Activated CD8-positive, alpha-beta memory T cell treated with anti-CD3 and anti-CD28 coated beads, Interleukin-2, amount 50 U/mL, for 4 hours (primary cell): ENCODE measurements at regions not wholly inside any gene's neighbourhood (a gene's known extent, or its start where the extent isn't known, plus 50 kb on each side); places are given as distances from the start of the nearest gene placed in this dataset.
"Not testable (repeated sequence)": the region's sequence is repeated elsewhere in the genome, so short reads cannot be mapped to it uniquely, and the experiment has no call there.

ENCODE experiments used
- DNase-seq: peaks from one replicate; pipeline ENCODE4 v3.0.0-alpha.2; 2020

DNA sequence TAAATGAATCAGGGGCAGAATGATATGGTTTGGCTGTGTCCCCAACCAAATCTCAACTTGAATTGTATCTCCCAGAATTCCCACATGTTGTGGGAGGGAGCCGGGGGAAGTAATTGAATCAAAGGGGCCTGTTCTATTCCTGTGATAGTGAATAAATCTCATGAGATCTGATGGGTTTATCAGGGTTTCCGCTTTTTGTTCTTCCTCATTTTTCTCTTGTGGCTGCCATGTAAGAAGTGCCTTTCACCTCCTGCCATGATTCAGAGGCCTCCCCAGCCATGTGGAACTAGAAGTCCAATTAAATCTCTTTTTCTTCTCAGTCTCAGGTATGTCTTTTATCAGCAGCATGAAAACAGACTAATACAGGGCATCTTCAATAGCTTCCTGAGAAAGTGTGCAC lies 107.0 kb downstream of the OTUD1 start:
- DNase-seq, result not testable (repeated sequence)

DNA sequence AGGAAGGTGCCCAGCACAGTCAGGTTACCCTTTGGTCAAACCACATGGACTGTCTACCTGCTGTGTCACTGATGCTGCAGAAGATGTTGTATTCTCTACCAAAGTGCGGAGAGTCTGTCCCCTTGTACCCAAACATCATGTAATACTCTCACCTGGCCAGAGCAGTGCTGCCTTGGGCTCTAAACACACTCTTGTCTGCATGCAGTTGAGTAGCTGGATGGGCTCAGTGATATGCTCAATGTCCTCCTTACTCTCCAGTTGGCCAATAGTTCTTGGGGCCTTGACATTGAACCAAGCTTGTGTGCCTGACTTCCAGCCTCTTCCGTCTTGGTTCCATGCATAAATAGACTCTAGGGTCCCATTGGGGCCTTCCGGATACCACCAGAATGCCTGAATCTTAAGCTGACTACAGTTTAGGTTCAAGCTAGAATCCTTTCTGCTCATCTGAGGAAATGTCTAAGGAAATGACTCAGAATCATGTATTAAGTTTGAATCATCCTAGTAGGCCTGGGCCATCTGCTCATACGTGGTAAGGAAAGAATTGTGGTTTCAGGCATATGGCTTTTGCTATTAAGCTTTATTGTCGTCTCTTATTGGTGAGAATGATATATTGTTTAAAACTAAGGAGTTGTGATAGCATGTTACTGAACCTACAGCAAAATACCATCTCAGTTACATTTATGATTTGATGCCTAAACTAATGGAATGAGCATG lies 118.0 kb downstream of the OTUD1 start:
- no peak for DNase-seq

DNA sequence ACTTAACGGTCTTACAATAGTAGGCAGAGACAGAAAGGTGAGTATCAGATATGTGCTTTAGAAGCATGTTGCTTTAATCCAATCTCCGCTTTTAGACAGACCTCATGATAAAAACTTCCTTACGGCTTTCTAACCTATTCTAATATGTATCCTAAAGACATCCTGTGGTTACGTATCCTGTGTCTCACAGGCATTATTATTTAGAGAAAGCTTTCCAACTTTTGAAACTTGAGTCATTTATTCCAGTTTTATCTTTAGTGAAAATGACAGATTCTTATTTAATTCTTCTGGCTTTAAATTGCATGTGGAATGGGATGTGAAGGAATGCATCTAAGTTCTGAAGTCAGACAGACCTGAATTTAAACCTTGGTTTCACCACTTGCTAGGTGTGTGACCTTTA lies 118.9 kb downstream of the OTUD1 start:
- DNase-seq, result no peak

DNA sequence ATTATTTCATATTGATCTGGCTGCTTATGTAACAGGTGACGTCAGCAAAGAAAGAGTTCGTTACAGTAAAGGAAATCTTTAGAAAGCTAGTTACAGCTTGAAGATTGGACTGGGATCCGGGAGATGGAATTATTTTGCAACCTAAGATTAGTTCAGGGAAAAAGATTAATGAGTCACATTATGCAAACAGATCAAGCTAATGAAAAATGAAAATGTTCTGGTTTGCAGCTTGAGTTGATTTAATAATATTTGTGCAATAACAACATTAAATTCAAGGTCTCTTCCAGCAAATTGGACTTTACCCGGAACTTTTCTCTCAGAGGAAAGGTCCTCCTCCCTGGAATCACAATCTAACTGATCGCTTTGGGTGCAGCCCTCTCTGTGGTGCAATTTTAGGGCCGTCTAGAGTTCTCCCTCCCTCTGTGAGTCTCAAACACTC lies 119.5 kb downstream of the OTUD1 start:
- DNase-seq, result no peak

DNA sequence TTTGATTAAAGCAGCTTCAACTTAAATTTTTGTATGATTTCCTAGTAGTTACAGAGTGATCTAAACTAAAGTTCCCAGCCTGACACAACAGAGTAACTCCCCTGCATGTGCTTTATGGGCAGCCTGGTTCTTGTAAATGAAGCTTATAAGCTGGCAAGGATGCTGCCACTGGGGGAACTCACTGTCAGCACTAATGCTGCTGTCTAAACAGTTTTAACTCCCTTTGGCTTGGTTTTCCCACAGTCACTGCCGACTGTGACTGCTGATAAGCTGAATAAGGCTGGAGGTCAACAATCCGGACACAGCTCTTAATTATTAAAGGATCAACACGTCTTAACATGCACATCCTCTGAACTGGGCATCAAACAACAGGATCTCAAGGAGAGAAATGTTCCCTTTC lies 130.1 kb downstream of the OTUD1 start:
- DNase-seq, result no peak

- DNase-seq, result no peak
Observed at GRCh38 chr10:23571884-23572283, 133.0 kb downstream of the OTUD1 start.

- DNase-seq, result no peak
Observed at GRCh38 chr10:23581906-23582450, 143.1 kb downstream of the OTUD1 start.

- DNase-seq, result no peak
Observed at GRCh38 chr10:23584396-23584795, 145.5 kb downstream of the OTUD1 start.

- DNase-seq, result no peak
Observed at GRCh38 chr10:23585186-23585585, 146.3 kb downstream of the OTUD1 start.

- no peak for DNase-seq
Observed at GRCh38 chr10:23585666-23586065, 146.8 kb downstream of the OTUD1 start.

DNA sequence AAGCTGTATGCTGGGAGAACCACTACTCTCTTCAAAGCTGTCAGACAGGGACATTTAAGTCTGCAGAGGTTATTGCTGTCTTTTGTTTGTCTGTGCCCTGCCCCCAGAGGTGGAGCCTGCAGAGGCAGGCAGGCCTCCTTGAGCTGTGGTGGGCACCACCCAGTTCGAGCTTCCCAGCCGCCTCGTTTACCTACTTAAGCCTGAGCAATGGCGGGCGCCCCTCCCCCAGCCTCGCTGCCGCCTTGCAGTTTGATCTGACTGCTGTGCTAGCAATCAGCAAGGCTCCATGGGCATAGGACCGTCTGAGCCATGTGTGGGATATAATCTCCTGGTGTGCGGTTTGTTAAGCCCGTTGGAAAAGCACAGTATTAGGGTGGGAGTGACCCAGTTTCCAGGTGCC lies 156.4 kb downstream of the OTUD1 start:
- not testable (repeated sequence) for DNase-seq

- no peak for DNase-seq
Observed at GRCh38 chr10:23604613-23605012, 165.7 kb downstream of the OTUD1 start.

GRCh38 chr10:23606456-23606855 lies 167.6 kb downstream of the OTUD1 start:
- no peak for DNase-seq

DNA sequence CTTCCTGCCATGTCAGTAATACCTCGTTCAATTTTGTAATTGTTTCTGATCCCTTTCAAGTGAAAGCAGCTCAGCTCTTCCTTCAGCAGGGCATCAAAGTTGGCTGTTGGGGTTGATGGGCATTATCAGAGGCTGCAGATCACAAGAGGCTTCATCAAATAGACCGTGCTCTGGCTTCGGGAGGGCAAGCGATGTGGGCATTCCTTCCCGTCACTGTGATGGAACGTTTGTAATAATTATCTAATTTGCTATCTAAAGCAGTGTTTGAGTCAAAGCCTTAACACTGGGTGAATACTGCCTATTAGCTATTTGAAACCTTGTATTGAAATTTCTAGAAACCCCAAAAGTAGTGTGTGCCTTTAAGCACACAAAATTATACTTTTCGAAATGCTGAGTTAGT lies 170.1 kb downstream of the OTUD1 start:
- DNase-seq, result no peak

DNA sequence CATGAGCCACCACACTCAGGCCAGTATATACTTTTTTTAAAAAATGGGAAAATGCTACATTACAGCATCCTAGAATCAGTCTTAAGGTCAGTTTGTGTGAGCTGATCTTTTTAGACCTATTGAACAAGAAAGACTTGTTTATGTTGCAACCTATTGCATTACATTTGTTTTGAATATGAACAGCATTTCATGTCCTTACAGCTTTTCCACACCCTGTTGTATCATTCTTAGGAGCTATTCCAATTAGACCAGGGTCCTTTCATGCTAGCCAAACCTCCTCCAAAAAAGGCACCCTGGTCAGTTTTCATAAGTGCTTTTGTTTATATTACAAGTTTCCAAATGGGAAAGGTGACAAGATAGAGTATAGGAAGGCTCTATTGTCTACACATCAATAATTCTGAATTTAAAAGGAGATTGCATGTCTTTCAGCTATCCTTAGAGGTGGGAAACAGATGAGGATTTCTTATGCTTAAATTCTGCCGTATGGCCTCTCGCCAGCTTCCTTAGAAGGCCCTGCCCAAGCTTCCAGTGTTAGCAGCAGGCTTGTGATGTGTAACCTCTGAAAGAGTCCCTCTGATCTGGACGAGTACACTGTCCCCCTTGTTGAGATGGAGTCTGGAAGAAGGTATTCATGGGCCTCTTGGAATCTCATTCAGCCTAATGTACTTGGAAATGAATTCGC lies 171.9 kb downstream of the OTUD1 start:
- no peak for DNase-seq

GRCh38 chr10:23611308-23612029 lies 172.6 kb downstream of the OTUD1 start:
- no peak for DNase-seq

- no peak for DNase-seq
Observed at GRCh38 chr10:23613900-23614299, 175.0 kb downstream of the OTUD1 start.

DNA sequence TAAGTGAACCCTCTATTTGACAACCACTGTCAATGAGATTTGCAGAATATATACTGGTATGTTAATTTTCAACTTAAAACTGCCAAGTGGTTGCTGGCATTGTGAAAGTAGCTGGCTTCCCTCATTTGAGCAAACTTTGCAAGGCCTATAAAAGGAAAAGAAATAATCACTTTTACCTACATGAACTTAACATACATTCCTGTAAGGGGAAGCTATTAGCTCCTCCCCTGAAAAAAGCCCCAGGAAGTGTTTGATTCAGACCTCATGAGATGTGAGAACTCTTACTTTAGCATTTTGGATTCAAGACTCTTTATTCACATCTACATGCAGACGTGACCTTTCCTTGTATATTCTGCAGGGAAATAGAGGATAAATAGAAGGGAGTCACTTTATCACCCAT lies 175.6 kb downstream of the OTUD1 start:
- DNase-seq, result no peak

- DNase-seq, result no peak
Observed at GRCh38 chr10:23630376-23630775, 191.5 kb downstream of the OTUD1 start.

DNA sequence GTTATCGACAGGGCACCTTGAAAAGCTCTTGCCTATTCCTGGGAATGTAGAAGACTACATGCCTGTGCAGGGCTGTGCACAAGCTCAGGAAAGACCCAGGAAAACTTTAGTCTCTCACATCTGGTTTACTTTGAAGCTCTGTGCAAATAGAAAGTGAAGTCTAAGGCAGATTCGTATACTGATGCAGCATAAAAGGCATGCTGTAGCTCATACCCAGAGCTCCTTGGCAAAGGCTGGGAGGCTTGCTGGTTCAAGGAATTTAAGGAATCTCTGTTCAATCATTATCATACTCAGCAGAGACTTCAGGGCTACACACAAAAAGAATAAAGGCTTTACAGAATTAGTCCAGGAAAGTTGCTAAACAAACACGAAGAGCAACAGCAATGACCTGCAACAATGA lies 192.0 kb downstream of the OTUD1 start:
- no peak for DNase-seq

GRCh38 chr10:23643111-23643780 lies 204.4 kb downstream of the OTUD1 start:
- no peak for DNase-seq

- no peak for DNase-seq
Observed at GRCh38 chr10:23648618-23649017, 209.7 kb downstream of the OTUD1 start.

DNA sequence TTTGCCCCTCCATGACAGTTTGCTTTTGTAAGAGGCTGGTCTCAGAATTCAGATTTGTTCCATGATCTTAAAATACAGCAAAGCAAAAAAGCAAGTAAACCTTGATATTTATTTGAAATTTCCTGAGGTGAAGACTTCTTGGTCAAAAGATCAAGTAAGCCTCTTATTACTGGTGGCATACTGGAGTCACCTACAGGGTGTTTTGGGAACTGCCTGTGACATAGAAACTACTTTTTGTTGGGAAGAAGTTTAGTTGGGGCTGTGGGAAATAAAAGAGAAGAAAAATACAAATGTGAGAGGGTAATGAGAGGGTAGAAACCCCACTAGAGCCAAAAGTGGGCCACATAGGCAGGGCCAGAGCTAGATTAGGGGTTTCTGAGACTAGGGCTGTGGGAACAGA lies 217.9 kb downstream of the OTUD1 start:
- no peak for DNase-seq
